NCI-H524 (cell line): ENCODE measurements at regions not wholly inside any gene's neighbourhood (a gene's known extent, or its start where the extent isn't known, plus 50 kb on each side); places are given as distances from the start of the nearest gene placed in this dataset.

Experiments used
- DNase-seq, 2 experiments: peaks; one replicate each; lab custom pipeline; 2025; lab: John Stamatoyannopoulos, UW

DNA sequence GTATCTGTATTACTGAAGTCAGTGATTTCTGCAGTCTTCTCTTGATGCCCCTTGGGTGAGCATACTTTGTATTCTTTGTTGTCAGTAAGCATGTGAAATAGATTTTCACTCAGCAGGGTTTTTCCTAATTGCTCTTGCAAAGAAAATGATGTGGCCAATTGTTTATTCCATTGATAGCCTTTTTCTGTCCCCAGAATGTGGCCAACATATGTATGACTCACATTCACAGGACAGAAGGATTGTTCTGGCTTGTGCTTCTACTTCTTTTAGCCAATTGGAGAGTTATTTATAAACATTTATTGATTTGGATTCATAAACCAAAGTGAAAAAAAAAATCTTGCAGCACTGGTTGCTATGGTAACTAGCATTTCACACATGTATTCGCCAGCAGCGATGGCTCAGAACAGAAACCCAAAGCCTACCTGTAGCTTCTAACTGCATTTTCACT is 54.4 kb upstream of the RBM24 start:
- no peak for DNase-seq

DNA sequence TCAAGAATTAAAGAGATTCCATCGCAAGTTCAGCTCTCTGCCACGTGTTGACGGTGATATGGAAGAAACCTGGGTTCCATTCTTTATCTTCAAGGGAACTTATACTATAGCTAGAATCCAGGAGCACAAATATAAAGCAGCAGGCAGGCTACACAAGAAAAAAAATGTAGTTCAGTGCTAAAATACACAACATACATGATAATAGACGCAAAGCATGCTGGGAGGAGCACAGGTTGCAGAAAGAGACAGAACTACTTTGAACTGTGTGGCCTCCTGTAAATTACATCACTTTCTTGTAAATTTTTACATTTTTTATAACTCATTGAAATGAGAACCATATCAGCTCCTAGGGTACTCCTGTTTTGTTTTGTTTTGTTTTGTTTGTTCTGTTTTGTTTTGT is 53.8 kb upstream of the RBM24 start:
- DNase-seq, result no peak
